Glutamatergic neuron (in vitro differentiated cells): ENCODE measurements at regions not wholly inside any gene's neighbourhood (a gene's known extent, or its start where the extent isn't known, plus 50 kb on each side); places are given as distances from the start of the nearest gene placed in this dataset.

Experiments
- DNase-seq: peaks from one replicate; pipeline ENCODE4 v3.0.0; 2022
- H3K27ac Mint-ChIP-seq: one replicate; pipeline ENCODE4 v1.8.0; 2020; ENCODE audit warnings: mild to moderate bottlenecking, mixed read lengths, inconsistent platforms; ENCODE audit not compliant: unreplicated experiment
- H3K27me3 Mint-ChIP-seq: one replicate; pipeline ENCODE4 v1.8.0; 2020; ENCODE audit warnings: mild to moderate bottlenecking, moderate library complexity, mixed read lengths, inconsistent platforms; ENCODE audit not compliant: unreplicated experiment
- H3K36me3 Mint-ChIP-seq: one replicate; pipeline ENCODE4 v1.8.0; 2020; ENCODE audit warnings: mild to moderate bottlenecking, mixed read lengths, inconsistent platforms; ENCODE audit not compliant: unreplicated experiment
- H3K4me1 Mint-ChIP-seq: one replicate; pipeline ENCODE4 v1.8.0; 2020; ENCODE audit warnings: mild to moderate bottlenecking, low read depth, mixed read lengths, inconsistent platforms; ENCODE audit not compliant: unreplicated experiment
- H3K4me3 Mint-ChIP-seq: one replicate; pipeline ENCODE4 v1.8.0; 2020; ENCODE audit warnings: mild to moderate bottlenecking, mixed read lengths, inconsistent platforms; ENCODE audit not compliant: unreplicated experiment
- H3K9me3 Mint-ChIP-seq: one replicate; pipeline ENCODE4 v1.8.0; 2020; ENCODE audit warnings: mild to moderate bottlenecking, moderate library complexity, mixed read lengths, inconsistent platforms; ENCODE audit not compliant: unreplicated experiment
- CTCF ChIP-seq: fragments of 200-600 bp; sonication (generic); IDR thresholded peaks from one replicate; pipeline ENCODE4 v1.5.0; 2021; ENCODE audit not compliant: partially characterized antibody, unreplicated experiment

- peaks cover 3% of the 10 kb centered on the region for H3K9me3 Mint-ChIP-seq
- DNase-seq: no peak
- H3K4me3 Mint-ChIP-seq: no peak overlapping the region
- no peaks in the 10 kb centered on the region for H3K36me3 Mint-ChIP-seq
- H3K27me3 Mint-ChIP-seq: no peaks in the 10 kb centered on the region
- no peak overlapping the region for H3K27ac Mint-ChIP-seq
- peaks cover 4% of the 10 kb centered on the region for H3K4me1 Mint-ChIP-seq
- no peak for TF ChIP-seq CTCF
These were observed 1112.3 kb upstream of the SEMA6A start for GRCh38 chr5:117686926-117687325.

DNA sequence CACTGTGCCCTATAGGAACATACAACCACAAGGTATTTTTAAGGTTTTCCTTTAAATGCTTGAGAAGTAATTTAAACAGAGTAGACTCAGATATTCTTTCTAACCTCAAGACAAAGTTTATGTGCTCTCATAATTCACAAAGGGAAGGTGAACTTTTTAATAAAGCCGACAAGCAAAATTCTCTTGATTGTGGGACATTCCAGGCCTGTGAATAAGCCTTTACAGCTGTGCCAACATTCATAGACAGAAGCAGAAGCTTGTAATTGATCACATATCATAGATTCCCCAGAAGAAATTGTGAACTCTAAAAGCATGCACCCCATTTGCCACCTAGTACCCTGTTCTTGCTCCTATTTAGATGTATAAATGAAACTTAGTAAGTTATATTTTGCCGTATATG is 1107.8 kb upstream of the SEMA6A start:
- no peaks in the 10 kb centered on the region for H3K9me3 Mint-ChIP-seq
- no peaks in the 10 kb centered on the region for H3K4me1 Mint-ChIP-seq
- H3K27ac Mint-ChIP-seq: no peak overlapping the region
- TF ChIP-seq CTCF: no peak
- H3K27me3 Mint-ChIP-seq: peaks cover 2% of the 10 kb centered on the region
- no peak overlapping the region for H3K4me3 Mint-ChIP-seq
- H3K36me3 Mint-ChIP-seq: no peaks in the 10 kb centered on the region
- no peak for DNase-seq

- Mint-ChIP-seq H3K9me3 (no peaks in the 10 kb centered on the region), H3K27ac (no peak overlapping the region), H3K4me3 (no peak overlapping the region), H3K4me1 (no peaks in the 10 kb centered on the region), H3K36me3 (no peaks in the 10 kb centered on the region), H3K27me3 (peaks cover 2% of the 10 kb centered on the region)
- DNase-seq: no peak
- no peak for TF ChIP-seq CTCF
These were observed 1107.0 kb upstream of the SEMA6A start for GRCh38 chr5:117681431-117682254.

DNA sequence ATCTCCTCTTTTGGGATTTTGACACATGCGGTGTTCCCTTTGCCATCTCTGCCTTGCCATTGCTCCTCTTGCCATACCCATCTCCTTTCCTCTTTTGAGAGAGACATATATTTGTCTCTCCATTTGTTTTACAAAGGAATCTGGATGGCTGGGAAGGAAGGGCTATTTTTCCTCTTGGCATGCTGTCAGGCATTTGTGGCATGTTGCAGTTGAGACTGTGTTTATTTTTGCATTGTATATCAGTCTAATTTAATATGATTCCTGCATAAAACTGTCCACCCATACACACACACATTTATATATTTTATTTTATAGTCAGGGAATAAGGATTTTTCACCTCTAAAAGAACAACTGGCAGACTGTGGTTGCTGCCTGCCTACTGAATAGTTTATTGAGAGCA is 1105.8 kb upstream of the SEMA6A start:
- Mint-ChIP-seq H3K27me3 (peaks cover 2% of the 10 kb centered on the region), H3K4me1 (no peaks in the 10 kb centered on the region), H3K4me3 (no peak overlapping the region), H3K36me3 (no peaks in the 10 kb centered on the region), H3K27ac (no peak overlapping the region), H3K9me3 (no peaks in the 10 kb centered on the region)
- no peak for TF ChIP-seq CTCF
- DNase-seq: no peak

DNA sequence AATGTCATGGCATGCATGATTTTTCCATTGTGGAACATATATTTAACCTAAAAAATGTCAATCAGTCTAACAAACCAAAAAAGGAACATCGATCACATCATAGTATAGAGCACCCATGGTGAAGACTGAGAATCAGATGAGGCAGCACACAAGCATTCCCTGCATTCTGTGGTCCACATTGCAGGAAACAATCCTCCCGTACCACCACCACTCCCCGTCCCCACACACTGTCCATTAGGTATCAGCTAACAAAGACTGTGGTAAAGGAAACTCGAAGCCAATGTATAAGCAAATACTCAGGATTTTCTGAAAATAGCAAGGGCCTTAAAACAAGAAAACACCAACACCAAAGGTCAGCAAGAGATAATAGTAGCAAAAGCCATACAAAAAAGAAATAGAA is 1104.4 kb upstream of the SEMA6A start:
- Mint-ChIP-seq H3K4me1 (no peaks in the 10 kb centered on the region), H3K27ac (no peak overlapping the region), H3K27me3 (peaks cover 2% of the 10 kb centered on the region), H3K36me3 (no peaks in the 10 kb centered on the region), H3K4me3 (no peak overlapping the region), H3K9me3 (no peaks in the 10 kb centered on the region)
- no peak for DNase-seq
- no peak for TF ChIP-seq CTCF
